DOHH2 (cell line): ENCODE measurements at regions not wholly inside any gene's neighbourhood (a gene's known extent, or its start where the extent isn't known, plus 50 kb on each side); places are given as distances from the start of the nearest gene placed in this dataset.

Source experiments
- EZH2phosphoT487 ChIP-seq: fragments of 200-600 bp; sonication (generic); IDR thresholded peaks from 2 replicates; pipeline ENCODE4 v1.6.1; 2017; ENCODE audit warnings: borderline replicate concordance, mild to moderate bottlenecking, antibody characterized with exemption, low read length, moderate library complexity, mixed read lengths
- TF ChIP-seq, protein P1 (sequence below): fragments of 200-600 bp; sonication (generic); IDR thresholded peaks from one replicate; pipeline ENCODE4 v1.5.1; 2014; ENCODE audit warnings: antibody characterized with exemption, mild to moderate bottlenecking, low read depth, low read length; ENCODE audit not compliant: poor library complexity, severe bottlenecking

DNA sequence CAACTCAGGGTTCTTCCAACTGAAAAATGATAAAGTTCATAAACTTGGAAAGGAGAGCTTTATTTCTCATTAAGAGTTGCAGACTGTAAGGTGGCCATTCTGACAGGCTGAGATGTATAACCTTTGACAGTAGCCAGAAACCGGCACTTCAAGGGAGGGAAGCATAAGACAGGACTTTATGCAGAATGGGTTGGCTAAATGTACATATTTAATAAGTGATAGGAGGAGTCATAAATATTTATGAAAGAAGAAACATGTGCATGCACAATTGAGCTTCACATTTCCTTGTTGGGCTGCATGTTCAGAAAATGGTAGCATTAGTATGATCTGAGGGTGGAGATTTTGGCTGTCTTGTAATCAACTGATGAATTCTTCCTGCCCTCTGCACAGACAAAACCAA is 57.1 kb upstream of the ICA1 start:
- TF ChIP-seq EZH2phosphoT487 = no peak
- TF ChIP-seq, protein P1, sequence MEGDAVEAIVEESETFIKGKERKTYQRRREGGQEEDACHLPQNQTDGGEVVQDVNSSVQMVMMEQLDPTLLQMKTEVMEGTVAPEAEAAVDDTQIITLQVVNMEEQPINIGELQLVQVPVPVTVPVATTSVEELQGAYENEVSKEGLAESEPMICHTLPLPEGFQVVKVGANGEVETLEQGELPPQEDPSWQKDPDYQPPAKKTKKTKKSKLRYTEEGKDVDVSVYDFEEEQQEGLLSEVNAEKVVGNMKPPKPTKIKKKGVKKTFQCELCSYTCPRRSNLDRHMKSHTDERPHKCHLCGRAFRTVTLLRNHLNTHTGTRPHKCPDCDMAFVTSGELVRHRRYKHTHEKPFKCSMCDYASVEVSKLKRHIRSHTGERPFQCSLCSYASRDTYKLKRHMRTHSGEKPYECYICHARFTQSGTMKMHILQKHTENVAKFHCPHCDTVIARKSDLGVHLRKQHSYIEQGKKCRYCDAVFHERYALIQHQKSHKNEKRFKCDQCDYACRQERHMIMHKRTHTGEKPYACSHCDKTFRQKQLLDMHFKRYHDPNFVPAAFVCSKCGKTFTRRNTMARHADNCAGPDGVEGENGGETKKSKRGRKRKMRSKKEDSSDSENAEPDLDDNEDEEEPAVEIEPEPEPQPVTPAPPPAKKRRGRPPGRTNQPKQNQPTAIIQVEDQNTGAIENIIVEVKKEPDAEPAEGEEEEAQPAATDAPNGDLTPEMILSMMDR = no peak
